HG03354 (cell line): ENCODE measurements at regions not wholly inside any gene's neighbourhood (a gene's known extent, or its start where the extent isn't known, plus 50 kb on each side); places are given as distances from the start of the nearest gene placed in this dataset.

ENCODE experiments used
- ATAC-seq: cut with Tn5 transposase; IDR thresholded peaks from one replicate; pipeline ENCODE4 v1.9.1; 2021; ENCODE audit warnings: mild to moderate bottlenecking; ENCODE audit not compliant: unreplicated experiment, poor library complexity, severe bottlenecking

DNA sequence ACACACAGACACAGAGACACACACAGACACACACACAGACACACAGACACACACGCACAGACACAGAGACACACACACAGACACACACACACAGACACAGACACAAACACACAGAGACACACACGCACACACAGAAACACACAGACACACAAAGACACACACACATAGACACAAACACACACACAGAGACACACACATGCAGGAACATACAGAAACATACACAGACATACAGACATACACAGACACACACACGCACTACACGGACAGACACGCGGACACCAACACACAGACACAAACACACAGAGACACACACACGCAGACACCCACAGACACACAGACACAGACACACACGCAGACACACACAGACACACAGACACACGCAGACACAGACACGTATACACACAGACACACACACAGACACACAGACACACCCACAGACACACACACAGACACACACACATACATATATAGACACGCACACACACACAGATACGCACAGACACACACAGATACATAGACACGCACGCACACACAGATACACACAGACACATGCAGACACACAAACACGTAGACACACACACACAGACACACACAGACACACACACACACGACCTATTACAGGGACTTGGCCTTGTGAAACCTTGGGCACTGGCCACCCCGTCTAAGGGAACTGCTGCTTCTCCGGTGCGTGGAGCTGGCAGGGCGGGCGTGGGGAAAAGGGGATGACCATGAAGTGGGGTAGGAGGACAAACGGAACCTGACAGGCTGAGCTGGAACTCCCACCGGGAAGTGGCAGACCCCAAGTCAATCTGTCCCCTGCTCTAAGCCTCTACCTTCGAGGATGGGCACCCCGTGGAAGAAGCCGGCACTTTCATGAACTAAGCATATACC lies 211.4 kb downstream of the TFCP2L1 start:
- ATAC-seq: no peak

DNA sequence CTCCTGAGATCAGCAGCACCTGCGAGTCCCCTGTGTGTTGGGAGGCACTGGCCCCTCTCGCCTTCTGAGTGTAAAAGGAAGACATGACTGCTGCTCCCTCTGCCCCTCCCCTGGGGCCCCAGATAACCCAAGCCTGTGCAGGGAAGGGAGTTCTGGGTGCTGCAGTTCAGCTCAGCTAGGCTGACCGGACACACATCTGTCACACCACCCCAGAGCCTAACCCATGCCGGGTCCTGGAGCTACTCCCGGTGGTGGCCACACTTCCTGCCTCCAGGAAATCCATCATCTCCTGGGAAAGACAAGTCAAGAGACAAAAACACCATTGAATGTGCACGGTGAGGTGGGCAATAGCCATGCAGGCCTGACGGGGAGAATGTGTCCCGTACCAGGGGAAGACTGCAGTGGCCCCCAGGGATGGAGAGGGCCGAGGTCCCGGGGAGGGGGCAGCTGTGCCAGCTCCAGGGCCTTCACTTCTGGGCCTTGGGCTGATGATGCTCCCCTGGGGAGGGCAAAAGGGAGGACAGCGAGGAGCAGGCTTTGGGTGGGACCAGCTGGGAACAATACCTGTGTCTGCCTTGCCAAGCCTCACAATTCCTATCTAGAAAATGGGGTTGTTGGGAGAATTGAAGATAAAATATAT lies 210.6 kb downstream of the TFCP2L1 start:
- no peak for ATAC-seq

DNA sequence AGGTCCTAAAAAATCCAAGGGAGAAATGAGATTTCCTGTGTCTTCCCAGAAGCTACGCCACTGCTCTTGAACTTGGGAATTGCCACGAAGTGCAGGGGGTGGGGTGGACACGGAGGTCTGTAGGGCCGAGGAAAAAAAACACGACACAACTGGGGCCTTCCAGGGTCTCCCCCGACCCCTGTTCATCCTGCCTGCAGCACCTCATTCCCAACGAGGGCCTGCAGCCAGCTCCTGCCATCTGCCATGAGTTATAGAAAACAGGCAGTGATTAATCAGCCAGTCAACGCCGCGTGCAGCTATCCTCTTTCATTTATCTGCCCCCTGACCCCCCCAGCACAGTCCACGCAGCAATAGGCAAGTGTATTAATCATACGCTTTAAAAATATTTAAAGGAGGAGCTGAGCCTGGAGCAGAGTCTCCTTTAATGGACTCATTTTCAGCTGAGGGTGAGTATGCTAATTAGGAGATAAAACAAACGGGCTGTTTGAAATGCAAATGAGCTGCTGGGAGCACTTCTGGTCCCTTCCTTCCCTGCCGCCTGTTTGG lies 209.9 kb downstream of the TFCP2L1 start:
- no peak for ATAC-seq

DNA sequence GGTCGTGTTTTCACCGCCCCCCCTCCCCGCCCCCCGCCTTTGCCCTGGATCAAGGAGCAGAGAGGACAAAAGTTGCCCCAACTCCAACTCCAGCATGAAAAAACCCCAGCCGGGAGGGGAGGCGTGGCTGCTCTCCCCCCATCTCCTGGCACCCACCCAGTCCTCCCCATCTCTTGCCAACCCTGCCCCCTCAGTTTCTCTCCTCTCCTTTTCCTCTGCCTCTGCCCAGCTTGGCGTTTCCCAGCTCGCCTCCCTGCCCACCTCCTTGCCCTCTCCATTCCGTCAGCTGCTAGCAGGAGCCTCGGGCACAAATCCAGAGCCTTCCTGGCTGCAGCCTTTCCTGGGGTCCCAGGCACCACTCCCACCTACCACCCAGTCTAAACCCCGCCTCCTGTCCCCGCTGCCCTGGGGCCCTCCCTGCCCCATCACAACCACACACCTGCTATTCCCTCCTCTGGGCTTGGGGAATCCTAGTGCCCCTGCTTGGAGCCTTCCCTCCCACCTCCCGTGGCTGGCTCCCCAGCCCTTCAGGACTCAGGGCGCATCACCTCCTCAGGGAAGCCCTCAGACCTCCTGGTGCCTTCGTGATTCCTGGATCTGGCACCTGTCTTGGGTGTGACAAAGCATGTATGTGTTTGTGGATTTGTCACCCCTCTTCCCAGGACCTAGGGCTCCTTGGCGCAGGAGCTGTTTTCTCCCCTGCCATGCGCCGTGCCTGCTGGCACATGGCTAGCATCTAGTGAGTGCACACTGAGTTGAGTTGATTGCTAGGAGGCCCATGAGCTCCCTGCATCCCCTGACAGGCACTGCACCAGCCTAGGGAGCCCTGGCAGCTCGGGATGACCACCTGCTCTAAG lies 209.1 kb downstream of the TFCP2L1 start:
- no peak for ATAC-seq

DNA sequence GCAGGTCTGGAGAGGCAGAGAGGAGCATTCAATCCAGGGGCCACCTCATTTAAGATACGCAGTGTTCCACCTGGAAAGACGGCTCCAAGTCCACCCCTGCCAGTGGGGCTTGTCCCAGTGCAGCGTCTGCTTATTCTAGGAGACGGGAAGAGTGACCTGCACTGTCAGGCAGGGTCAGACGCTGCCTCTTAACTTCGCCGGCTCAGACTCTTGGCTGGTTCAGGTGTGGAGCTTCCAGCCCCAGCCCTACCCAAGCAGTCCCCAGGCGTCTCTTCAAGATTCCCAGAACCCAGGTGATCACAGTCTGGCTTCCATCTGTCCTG lies 208.5 kb downstream of the TFCP2L1 start:
- ATAC-seq: no peak

DNA sequence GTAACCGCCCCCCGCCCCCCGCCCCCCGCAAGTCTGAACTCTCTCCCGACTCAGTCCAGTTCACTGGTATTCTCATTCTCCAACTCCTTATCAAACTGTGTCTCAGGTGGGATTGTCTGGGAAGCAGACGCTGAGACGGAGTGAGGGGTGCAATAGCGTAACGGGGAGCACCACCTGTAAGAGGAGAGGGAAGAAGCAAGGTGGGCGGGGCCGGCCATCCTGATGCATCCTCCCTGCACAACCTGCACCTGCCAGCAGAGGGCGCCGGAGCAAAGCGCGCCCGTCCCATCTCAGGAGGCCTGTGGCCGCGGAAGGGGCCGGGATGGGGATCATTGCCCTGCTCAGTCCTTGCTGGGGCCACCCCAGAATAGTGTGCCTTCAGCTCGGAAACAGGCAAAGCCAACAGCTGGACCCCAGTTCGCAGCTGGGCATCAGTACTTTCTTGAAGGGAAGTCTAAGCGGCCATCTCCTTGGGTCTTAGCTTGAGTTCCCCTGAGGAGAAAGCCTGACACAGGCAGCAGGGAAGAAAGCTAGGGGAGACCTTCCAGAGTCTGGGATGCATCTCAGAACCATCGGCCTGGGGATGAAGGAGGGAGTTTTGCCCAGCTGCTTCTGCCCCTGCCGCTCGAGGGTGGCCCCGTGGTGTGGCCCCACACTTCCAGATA lies 208.0 kb downstream of the TFCP2L1 start:
- no peak for ATAC-seq

DNA sequence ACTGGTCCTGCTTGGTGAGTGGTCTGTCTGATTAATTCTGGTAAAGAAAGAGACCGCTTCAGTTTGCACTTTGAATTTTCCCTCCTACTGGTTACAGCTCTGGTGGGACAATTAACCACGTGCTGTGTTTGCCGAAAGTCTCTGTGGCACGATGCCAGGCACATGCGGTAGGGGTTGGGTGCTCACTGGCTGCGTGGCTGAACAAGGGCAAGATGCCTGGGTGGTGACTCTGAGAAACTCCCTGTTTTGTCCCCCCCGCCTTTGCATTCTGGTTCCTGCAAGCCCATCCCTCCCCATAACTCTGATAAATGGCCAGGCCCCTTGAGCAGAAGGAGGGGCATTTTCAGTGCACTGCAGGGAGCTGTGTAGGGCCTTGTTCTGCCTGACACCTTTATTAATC lies 206.1 kb downstream of the TFCP2L1 start:
- ATAC-seq: no peak

DNA sequence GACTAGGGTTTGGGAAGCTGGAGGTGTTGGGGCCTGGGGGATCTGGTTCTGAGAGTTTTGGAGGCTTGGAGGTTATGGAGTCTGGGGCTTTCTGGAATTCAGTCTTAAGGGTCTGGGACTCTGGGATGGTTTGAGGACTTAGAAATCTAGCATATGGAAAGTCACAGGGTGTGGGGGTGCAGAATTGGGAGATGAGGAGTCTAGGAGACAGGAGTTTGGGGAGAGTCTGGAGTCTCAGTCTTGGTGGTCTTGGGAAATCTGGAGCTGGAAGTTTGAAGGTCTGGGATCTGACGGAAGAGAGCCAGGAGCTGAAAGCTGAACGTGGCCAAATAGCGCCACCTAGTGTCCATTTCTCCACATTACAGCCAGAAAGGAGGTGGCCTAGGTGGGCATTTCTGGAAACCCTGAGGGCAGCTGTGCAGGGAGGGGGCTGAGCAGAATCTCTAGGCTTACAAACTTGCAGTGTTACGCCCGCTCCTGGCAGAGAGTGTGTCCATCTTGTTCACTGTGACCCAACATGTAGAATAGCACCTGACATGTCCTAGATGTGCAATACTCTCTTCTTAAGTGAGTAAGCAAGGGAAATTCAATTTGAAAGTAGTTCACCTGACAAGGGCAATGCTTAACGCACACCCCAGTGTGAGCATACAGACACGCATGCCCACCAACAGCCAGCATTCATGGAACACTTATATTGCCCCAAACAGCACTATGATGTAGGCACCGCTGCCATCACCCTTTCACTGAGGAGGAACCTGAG lies 204.8 kb downstream of the TFCP2L1 start:
- peak; percentile 49 for ATAC-seq

DNA sequence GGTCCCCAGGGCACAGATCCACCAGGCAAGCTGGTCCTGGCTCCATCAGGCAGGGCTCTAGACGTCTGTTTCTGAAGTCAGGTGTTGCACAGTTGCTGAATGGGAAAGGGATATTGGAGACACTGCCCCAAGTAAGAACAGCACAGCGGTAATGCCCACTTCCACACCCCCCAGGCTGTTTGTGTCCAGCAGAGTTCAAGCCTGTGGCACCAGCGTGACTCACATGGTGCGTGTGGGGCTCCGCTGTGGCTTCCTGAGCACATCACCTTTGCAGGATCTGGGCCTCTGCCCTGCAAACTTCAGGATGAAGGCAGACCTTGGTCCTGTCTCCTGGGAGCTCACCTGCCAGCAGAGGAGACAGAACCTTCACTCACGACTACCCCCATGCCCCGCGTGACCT lies 203.3 kb downstream of the TFCP2L1 start:
- ATAC-seq: no peak

DNA sequence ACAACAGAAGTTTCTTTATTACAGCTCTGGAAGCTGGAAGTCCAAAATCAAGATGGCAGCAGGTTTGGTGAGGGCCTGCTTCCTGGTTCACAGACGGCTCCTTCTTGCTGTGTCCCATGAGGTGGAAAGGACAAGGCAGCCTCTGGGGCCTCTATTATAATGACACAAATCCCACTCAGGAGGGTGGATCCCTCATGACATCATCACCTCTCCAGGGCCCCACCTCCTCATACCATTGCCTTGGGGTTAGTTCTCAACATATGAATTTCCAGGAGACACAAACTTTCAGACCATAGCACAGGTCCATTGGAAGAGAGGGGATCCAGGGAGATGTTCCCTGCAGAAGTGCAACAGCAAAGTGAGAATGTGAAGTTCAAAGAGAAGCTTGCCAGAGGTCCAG lies 202.8 kb downstream of the TFCP2L1 start:
- ATAC-seq: no peak

DNA sequence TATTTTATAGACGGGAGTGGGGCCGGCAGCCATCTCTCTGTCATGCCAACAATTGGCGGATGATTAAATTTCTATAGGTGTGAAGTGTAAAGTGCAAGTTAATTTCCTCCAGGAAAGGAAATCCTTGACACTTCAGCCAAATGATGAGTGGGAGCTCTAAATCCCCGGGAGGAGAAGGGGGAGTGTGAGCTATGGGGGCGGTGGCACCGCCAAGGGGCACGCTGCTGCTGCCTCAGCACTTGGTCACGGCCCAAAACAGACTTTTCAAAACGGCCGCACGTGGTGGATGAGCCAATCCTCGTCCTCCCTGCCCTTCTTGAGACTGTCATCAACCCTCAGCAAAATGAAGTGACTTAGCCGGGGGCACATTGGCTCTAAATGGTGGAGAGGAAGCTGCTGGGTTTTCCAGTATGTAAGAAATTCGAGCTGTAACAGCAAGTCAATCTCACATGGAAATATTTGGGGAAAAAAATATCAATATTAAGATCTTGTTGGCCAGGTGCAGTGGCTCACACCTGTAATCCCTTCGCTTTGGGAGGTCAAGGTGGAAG lies 200.8 kb downstream of the TFCP2L1 start:
- ATAC-seq: no peak

DNA sequence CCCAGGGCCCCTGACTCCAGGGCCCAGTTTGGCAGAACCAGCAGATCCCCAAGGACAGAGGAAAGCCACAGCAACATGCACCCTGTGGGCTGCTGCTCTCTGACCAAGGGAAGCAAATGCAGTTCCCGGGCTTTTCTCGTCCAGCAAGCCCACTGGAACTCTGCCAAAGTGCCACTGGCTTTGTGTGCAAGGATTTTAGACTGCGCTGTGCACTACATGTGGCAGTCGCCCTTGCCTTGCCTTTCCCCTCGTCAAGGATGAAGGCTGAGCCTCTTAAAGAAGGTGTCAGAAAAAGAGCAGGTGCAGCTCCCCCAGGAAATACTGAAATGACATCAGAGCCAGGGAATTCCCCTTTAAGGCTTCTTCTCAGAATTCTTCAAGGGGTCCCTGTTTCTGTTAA lies 199.2 kb downstream of the TFCP2L1 start:
- no peak for ATAC-seq

DNA sequence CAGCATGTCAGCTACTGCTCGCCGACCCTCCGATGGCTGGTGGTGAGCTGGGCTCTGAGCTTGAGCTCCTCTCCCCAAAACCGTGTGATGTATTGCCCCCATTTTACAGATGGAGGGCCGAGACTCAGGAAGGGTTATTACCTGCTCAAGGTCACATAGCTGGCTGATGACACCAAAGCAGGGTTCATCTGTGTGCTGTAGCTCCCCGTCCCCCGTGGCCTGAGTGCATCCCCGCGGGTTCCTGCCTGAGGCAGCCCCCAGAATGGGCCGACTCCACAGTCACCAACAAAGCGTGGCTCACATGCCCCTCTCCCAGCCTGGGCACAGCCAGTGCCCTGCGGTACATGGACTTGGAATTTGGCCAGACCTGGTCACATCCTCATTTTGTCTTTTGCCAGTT lies 198.6 kb downstream of the TFCP2L1 start:
- ATAC-seq: no peak

DNA sequence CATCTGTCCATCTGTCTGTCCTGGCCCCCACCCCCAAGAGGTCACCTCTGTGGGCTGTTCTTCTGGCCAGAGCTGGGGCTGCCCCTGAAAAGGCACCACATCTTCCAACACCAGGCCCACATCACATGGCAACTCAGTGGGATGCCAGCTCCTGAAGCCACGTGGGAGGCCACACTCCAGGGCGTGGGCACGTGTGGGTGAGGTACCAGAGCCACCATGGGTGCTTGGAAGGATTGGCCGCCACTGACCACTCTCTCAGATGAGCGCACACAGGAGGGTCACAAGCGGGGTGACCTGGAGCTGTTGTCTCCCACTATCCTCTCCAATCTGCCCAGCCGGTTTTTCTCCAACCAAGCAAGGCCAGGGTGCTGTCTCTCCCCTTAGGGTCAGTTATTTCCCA lies 197.9 kb downstream of the TFCP2L1 start:
- ATAC-seq: no peak

DNA sequence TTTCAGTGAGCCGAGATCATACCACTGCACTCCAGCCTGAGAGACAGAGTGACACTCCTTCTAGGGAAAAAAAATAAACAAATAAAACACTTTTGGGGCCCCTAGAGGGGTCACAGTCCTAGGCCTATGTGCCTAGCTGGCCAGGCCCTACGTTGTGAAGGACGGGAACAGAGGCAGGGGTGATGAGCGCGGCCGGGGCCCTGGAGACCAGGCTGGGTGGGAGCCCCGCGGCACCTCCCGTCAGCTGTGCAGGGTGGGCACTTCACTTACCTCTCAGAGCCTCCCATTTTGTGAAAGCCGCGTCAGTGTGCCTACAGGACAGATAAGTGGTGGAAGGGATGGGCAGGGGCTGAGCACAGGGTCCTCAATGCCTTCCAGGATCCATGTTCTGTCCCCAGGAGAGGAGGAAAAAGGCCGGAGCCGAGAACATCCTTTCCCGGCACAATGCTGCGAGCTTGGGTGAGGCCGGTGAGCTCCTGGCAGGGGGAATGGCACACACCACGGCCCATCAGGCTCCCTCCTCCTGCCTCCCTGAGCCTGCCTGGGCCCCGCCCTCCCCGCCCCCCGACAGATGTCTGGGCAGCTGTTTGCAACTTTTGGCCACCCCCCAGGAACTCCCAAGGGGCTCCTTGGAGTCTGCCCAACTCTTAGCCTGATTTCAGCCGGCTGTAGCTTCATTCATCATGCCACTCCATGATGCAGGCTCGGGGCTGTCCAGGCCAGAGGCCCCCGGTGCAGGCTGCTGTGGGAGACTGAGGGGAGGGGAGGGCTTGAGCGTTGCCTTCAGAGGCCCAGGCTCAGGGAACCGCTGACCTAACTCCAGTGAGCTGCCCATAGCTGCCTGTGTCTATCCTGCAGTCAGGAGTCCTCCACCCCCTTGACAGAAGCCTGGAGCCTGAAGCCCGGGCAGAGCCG lies 196.5 kb downstream of the TFCP2L1 start:
- no peak for ATAC-seq

DNA sequence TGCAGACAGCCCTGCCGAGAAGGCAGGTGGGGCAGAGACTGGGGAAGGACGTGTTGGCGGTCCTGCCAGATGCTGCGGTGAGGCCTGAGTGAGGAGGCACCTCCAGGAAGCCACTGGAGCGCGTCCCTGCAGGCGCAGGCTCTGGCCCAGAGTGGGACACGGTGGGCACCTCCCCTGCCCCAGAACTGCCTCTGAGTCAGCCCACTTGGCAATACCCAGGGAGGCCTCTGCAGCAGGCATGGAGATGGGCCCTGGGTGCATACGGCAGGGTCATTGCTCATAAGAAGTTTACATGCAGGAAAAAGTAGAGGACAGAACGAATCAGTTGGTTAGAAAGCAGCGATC lies 195.9 kb downstream of the TFCP2L1 start:
- no peak for ATAC-seq

DNA sequence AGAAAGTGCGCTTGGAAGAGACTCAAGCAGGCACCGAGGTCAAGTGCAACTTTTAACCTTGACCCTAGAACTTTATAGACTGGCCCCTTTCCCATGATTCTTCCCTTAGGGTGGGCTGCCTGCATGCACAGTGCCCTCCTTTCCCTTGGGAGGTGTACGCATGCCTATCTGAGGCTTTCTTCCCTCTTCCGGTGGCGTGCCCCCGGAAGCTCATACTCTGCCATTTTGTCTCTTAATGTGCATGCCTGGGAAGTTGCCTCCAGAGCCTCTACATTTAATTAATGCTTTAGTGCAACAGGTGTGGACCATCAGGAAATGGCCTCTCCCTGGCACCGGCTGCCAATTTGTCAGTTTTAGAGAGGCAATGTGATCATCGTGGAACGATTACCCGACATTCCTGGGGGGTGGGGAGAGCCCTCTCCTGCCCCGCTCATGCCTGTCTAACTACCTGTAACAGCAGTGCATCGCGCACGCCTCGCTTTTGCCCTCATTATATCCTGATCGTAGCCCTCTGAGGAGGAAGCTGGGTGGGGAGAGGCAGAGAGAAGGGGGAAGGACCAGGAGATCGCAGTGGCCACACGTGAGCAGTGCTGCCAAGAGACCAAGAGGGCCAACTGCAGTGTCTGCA lies 194.8 kb downstream of the TFCP2L1 start:
- no peak for ATAC-seq

DNA sequence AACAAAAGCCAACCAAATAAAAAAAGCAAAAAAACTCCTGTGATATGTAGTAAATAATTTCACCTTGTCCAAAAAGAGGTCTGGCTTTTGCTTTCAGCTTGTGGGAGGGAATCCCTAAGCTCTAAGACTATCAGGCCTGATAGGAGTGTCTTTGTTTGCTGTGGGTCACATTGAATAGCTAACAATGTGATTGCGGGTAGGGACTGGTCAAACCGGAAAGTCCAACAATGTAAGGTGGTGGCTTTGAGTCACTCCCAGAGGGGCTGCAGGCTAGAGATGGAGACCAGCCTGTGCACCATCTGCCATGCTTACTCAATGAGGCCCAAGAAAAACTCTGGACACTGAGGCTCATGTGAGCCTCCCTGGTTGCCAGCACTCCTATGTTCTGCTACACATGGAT lies 192.9 kb downstream of the TFCP2L1 start:
- ATAC-seq: no peak
